PC-9 (cell line): ENCODE measurements at regions not wholly inside any gene's neighbourhood (a gene's known extent, or its start where the extent isn't known, plus 50 kb on each side); places are given as distances from the start of the nearest gene placed in this dataset.

ENCODE experiments used
- BruUV-seq: library from RNA; stranded (reverse); fragments of 400-500 nt; replicated peaks from 2 replicates; lab custom pipeline; 2021; lab: Mats Ljungman, UMichigan
- CTCF ChIA-PET: fragments of 300-600 bp; sonication (Branson Sonifier 250); formaldehyde crosslinking; loops from one replicate; lab custom pipeline; 2022; ENCODE audit warnings: antibody characterized with exemption; lab: Charles Lee
- POLR2A ChIA-PET: fragments of 300-600 bp; sonication (Branson Sonifier 250); formaldehyde crosslinking; loops from one replicate; lab custom pipeline; 2022; ENCODE audit warnings: antibody characterized with exemption; ENCODE audit not compliant: unreplicated experiment; lab: Charles Lee
- DNase-seq, 2 experiments: peaks; one replicate each; pipeline versions ENCODE4 v3.0.0 to v3.0.0-alpha.2; 2015 to 2022; ENCODE audit warnings: mixed read lengths in 1 of 2
- H2AFZ ChIP-seq: fragments of 200-600 bp; sonication (generic); 2 replicates; pipeline ENCODE4 v1.8.1; 2017; ENCODE audit warnings: antibody characterized with exemption
- H3F3A ChIP-seq: fragments of 200-600 bp; sonication (generic); 2 replicates; pipeline ENCODE4 v1.8.1; 2017; ENCODE audit warnings: antibody characterized with exemption, mild to moderate bottlenecking, low read depth; ENCODE audit not compliant: insufficient read depth
- H3K27ac ChIP-seq: fragments of 200-600 bp; sonication (generic); 2 replicates; pipeline ENCODE4 v1.6.1; 2016; ENCODE audit warnings: mixed run types
- H3K27me3 ChIP-seq: fragments of 200-600 bp; sonication (generic); 2 replicates; pipeline ENCODE4 v1.6.1; 2016; ENCODE audit warnings: low read depth, mixed run types; ENCODE audit not compliant: insufficient read depth
- H3K36me3 ChIP-seq: fragments of 200-600 bp; sonication (generic); 2 replicates; pipeline ENCODE4 v1.6.1; 2016; ENCODE audit warnings: low read depth, mixed run types
- H3K4me1 ChIP-seq: fragments of 200-600 bp; sonication (generic); replicated peaks from 2 replicates; pipeline ENCODE4 v1.6.1; 2016; ENCODE audit warnings: mixed run types; ENCODE audit not compliant: insufficient read depth
- H3K4me2 ChIP-seq: fragments of 200-600 bp; sonication (generic); 2 replicates; pipeline ENCODE4 v1.6.1; 2017; ENCODE audit warnings: mixed run types
- H3K4me3 ChIP-seq: fragments of 200-600 bp; sonication (generic); 2 replicates; pipeline ENCODE4 v1.6.1; 2016; ENCODE audit warnings: mixed run types
- H3K79me2 ChIP-seq: fragments of 200-600 bp; sonication (generic); 2 replicates; pipeline ENCODE4 v1.6.1; 2017; ENCODE audit warnings: low read depth, mixed run types
- H3K9me2 ChIP-seq: fragments of 200-600 bp; sonication (generic); 2 replicates; pipeline ENCODE4 v1.8.1; 2017; ENCODE audit warnings: mild to moderate bottlenecking; ENCODE audit not compliant: insufficient read depth
- H3K9me3 ChIP-seq: fragments of 200-600 bp; sonication (generic); 2 replicates; pipeline ENCODE4 v1.8.1; 2016; ENCODE audit warnings: low read depth; ENCODE audit not compliant: insufficient read depth
- H4K20me1 ChIP-seq: fragments of 200-600 bp; sonication (generic); 2 replicates; pipeline ENCODE4 v1.8.1; 2017; ENCODE audit not compliant: insufficient read depth
- CTCF ChIP-seq: fragments of 200-600 bp; sonication (generic); conservative IDR thresholded peaks from 2 replicates; pipeline ENCODE4 v1.6.1; 2017; ENCODE audit warnings: mixed run types, antibody characterized with exemption, mild to moderate bottlenecking, moderate library complexity
- EZH2 ChIP-seq: fragments of 200-600 bp; sonication (generic); IDR thresholded peaks from 2 replicates; pipeline ENCODE4 v1.8.0; 2017; ENCODE audit warnings: antibody characterized with exemption, low read depth
- intact Hi-C: fragments of 100-400 bp; cut with micrococcal nuclease; formaldehyde crosslinking; loops from one replicate; pipeline ENCODE4 v1.10.0; 2022; ENCODE audit not compliant: unreplicated experiment

DNA sequence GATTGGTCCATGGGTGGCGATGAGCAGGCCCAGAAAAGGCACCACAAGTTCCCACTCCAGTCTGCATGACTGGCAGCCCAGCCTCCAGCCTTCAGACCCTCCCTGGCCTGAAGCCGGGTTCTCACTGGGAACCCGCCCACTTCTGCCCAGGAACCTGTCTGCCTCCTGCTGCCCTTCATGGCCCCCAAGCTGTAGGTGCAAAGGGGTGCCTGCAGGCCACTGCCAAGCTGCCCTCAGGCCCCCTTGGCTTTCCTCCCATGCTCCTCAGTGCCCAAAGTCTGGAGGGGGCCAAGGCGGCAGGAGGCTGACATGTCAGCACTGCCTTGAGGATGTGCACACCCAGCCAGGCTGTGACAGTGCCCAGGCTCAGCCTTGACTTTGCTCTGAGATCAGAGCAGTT is 488.5 kb upstream of the THBS1 start:
- BruUV-seq = no TSS peak
- no peak for DNase-seq
- H3K79me2 ChIP-seq = no peaks in the 10 kb centered on the region
- H3K27ac ChIP-seq = no peak overlapping the region
- H3K4me1 ChIP-seq = no peaks in the 10 kb centered on the region
- H3K36me3 ChIP-seq = no peaks in the 10 kb centered on the region
- no peaks in the 10 kb centered on the region for H3K27me3 ChIP-seq
- ChIA-PET CTCF (no interaction called here), POLR2A (no interaction called here)
- intact Hi-C loops = no loop called here
- no peaks in the 10 kb centered on the region for H3K9me3 ChIP-seq
- H4K20me1 ChIP-seq = no peaks in the 10 kb centered on the region
- H2AFZ ChIP-seq = no peak overlapping the region
- no peak overlapping the region for H3K4me2 ChIP-seq
- no peaks in the 10 kb centered on the region for H3K9me2 ChIP-seq
- TF ChIP-seq CTCF (no peak), EZH2 (no peak)
- no peak overlapping the region for H3K4me3 ChIP-seq
- no peaks in the 10 kb centered on the region for H3F3A ChIP-seq

DNA sequence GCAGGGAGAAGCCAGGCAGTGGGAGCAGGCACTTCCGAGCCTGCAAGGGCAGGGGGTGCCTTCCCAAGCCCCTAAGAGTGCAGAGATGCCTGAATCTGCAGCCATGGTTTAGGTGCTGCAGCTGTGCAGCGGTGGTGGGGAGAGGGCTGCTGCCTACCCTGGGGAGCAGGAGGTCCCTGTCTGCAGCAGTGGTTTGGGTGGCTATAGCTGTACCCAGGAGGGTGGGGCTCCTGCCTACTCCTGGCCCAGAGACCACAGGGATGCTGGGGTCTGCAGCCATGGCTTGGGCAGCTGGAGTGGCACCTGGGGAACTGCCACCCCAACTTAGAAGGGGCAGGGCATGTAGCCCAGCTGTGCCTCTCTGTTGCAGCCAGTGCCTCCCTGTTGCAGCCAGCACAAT is 488.1 kb upstream of the THBS1 start:
- H3K4me2 ChIP-seq = no peak overlapping the region
- no peak overlapping the region for H3K27ac ChIP-seq
- TF ChIP-seq CTCF (no peak), EZH2 (no peak)
- no peaks in the 10 kb centered on the region for H4K20me1 ChIP-seq
- H3K4me1 ChIP-seq = no peaks in the 10 kb centered on the region
- no peak for DNase-seq
- no peaks in the 10 kb centered on the region for H3K27me3 ChIP-seq
- intact Hi-C loops = no loop called here
- no peak overlapping the region for H3K4me3 ChIP-seq
- H3F3A ChIP-seq = no peaks in the 10 kb centered on the region
- ChIA-PET POLR2A (no interaction called here), CTCF (no interaction called here)
- H3K79me2 ChIP-seq = no peaks in the 10 kb centered on the region
- no TSS peak for BruUV-seq
- H3K36me3 ChIP-seq = no peaks in the 10 kb centered on the region
- no peaks in the 10 kb centered on the region for H3K9me3 ChIP-seq
- no peaks in the 10 kb centered on the region for H3K9me2 ChIP-seq
- H2AFZ ChIP-seq = no peak overlapping the region

DNA sequence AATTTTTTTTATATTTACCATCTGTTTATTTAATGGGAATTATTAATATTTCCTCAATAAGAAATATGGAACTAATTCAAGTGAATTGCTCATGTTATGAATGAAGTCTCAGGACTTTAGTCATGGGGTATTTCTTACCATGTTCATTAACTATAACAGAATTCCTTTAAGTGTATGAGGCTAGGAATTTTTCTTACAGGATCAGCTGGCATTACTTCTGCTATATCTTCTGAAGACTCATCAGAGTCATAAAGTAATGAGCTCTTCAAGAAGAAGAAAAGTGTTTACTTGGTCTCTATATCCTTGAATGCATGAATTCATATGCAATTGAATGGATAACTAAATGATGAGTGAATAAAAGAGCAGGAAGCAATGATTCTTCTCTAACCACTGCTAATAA is 486.8 kb upstream of the THBS1 start:
- no TSS peak for BruUV-seq
- intact Hi-C loops = no loop called here
- H3K27ac ChIP-seq = no peak overlapping the region
- no peak overlapping the region for H3K4me3 ChIP-seq
- H3K4me1 ChIP-seq = no peaks in the 10 kb centered on the region
- no peak for TF ChIP-seq EZH2
- TF ChIP-seq CTCF = no peak
- ChIA-PET CTCF (no interaction called here), POLR2A (no interaction called here)
- H3K27me3 ChIP-seq = no peaks in the 10 kb centered on the region
- no peak overlapping the region for H2AFZ ChIP-seq
- H3K4me2 ChIP-seq = no peak overlapping the region
- H3K9me3 ChIP-seq = no peaks in the 10 kb centered on the region
- H4K20me1 ChIP-seq = no peaks in the 10 kb centered on the region
- no peaks in the 10 kb centered on the region for H3K79me2 ChIP-seq
- H3K9me2 ChIP-seq = no peaks in the 10 kb centered on the region
- H3K36me3 ChIP-seq = no peaks in the 10 kb centered on the region
- H3F3A ChIP-seq = no peaks in the 10 kb centered on the region
- no peak for DNase-seq
